SH-SY5Y (cell line): ENCODE measurements at regions not wholly inside any gene's neighbourhood (a gene's known extent, or its start where the extent isn't known, plus 50 kb on each side); places are given as distances from the start of the nearest gene placed in this dataset.

ENCODE experiments used
- GATA2 ChIP-seq: IDR thresholded peaks from 2 replicates; pipeline ENCODE4 v1.6.1; 2011; ENCODE audit warnings: mild to moderate bottlenecking, low read depth, low read length
- GATA3 ChIP-seq: IDR thresholded peaks from 2 replicates; pipeline ENCODE4 v1.6.1; 2011; ENCODE audit warnings: low read depth, mild to moderate bottlenecking, low read length, moderate library complexity

DNA sequence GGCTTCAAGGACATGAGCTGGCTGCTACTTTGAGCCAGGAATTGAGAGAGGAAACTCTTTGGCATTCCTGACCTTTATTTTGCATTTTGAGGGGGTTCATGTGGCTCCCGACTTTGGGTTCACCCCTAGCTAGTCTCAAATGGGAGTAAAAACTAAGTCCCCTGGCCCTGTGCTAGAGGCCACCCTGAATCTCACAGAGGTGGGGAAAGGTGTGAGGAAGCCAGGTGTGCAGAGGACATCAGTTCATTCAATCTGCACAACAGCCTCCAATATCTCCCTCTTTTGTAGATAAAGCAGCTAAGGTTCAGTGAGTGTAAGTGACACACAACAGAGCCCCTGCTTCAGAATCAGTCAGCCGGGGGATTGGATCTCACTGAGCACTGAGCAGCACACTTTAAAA is 325.7 kb downstream of the DCDC2C start:
- TF ChIP-seq GATA2 (no peak), GATA3 (no peak)
